Osteoblast (primary cell): ENCODE measurements at regions not wholly inside any gene's neighbourhood (a gene's known extent, or its start where the extent isn't known, plus 50 kb on each side); places are given as distances from the start of the nearest gene placed in this dataset.

Source experiments
- DNase-seq: peaks from one replicate; pipeline ENCODE4 v3.0.0; 2011; ENCODE audit warnings: low spot score, mixed read lengths; ENCODE audit not compliant: insufficient read length; ENCODE audit errors: missing footprints
- H2AFZ ChIP-seq: 2 replicates; pipeline ENCODE4 v1.6.0; 2011; ENCODE audit warnings: mild to moderate bottlenecking, low read length
- H3K27ac ChIP-seq: 2 replicates; pipeline ENCODE4 v1.5.1; 2011; ENCODE audit warnings: mild to moderate bottlenecking, low read depth, low read length, moderate library complexity
- H3K27me3 ChIP-seq: 2 replicates; pipeline ENCODE4 v1.6.0; 2012; ENCODE audit warnings: mild to moderate bottlenecking, control low read depth, inconsistent platforms, low read length, moderate library complexity; ENCODE audit not compliant: insufficient read depth
- H3K36me3 ChIP-seq: 2 replicates; pipeline ENCODE4 v1.5.1; 2011; ENCODE audit warnings: mild to moderate bottlenecking, low read length, control low read depth, moderate library complexity; ENCODE audit not compliant: insufficient read depth
- H3K4me1 ChIP-seq: 2 replicates; pipeline ENCODE4 v1.5.1; 2011; ENCODE audit warnings: mild to moderate bottlenecking, low read length, control low read depth, moderate library complexity; ENCODE audit not compliant: insufficient read depth
- H3K4me2 ChIP-seq: 2 replicates; pipeline ENCODE4 v1.6.0; 2011; ENCODE audit warnings: mild to moderate bottlenecking, low read length; ENCODE audit not compliant: insufficient read depth
- H3K4me3 ChIP-seq: fragments of 200-600 bp; sonication (generic); 3 replicates; pipeline ENCODE4 v1.5.1; 2012; ENCODE audit warnings: mild to moderate bottlenecking, low read length, inconsistent platforms; ENCODE audit not compliant: insufficient read depth
- H3K79me2 ChIP-seq: 2 replicates; pipeline ENCODE4 v1.6.0; 2012; ENCODE audit warnings: mild to moderate bottlenecking, low read length, control low read depth, inconsistent platforms; ENCODE audit not compliant: insufficient read depth
- H3K9me3 ChIP-seq: 2 replicates; pipeline ENCODE4 v1.5.1; 2011; ENCODE audit warnings: low read depth, low read length, control low read depth
- H4K20me1 ChIP-seq: 2 replicates; pipeline ENCODE4 v1.6.0; 2012; ENCODE audit warnings: mild to moderate bottlenecking, low read length, control low read depth; ENCODE audit not compliant: insufficient read depth
- CTCF ChIP-seq: IDR thresholded peaks from 2 replicates; pipeline ENCODE4 v1.5.1; 2011; ENCODE audit warnings: mild to moderate bottlenecking, low read depth, low read length, moderate library complexity; ENCODE audit errors: extremely low read depth

DNA sequence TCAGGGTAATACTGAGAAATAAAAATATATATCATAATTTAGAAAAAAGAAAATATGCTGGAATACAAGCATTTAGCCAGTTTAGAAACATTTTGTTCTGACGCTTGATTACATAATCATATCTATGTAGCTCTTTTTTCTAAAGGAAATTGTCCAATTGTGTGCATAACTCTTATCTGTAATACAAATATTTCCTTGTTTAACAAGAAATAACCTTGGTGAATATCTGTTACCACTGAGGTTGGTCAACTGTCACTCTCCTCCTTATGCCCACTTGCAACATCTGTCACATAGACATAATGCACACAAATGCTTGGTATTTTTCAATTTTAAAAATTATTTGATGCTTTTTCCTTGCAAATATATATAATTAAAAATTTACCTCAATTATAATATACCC lies 609.7 kb downstream of the TLL1 start:
- H3K4me1 ChIP-seq: no peaks in the 10 kb centered on the region
- H2AFZ ChIP-seq: no peak overlapping the region
- no peaks in the 10 kb centered on the region for H3K9me3 ChIP-seq
- no peaks in the 10 kb centered on the region for H3K79me2 ChIP-seq
- no peak overlapping the region for H3K4me3 ChIP-seq
- H3K27me3 ChIP-seq: no peaks in the 10 kb centered on the region
- no peaks in the 10 kb centered on the region for H3K36me3 ChIP-seq
- H3K4me2 ChIP-seq: no peak overlapping the region
- TF ChIP-seq CTCF: no peak
- no peaks in the 10 kb centered on the region for H4K20me1 ChIP-seq
- no peak overlapping the region for H3K27ac ChIP-seq
- no peak for DNase-seq

GRCh38 chr4:166491635-166492034 lies 618.6 kb downstream of the TLL1 start:
- H3K4me1 ChIP-seq: no peaks in the 10 kb centered on the region
- H3K9me3 ChIP-seq: no peaks in the 10 kb centered on the region
- H2AFZ ChIP-seq: no peak overlapping the region
- H3K27me3 ChIP-seq: no peaks in the 10 kb centered on the region
- no peak overlapping the region for H3K4me2 ChIP-seq
- DNase-seq: no peak
- no peak overlapping the region for H3K4me3 ChIP-seq
- no peaks in the 10 kb centered on the region for H4K20me1 ChIP-seq
- no peaks in the 10 kb centered on the region for H3K36me3 ChIP-seq
- TF ChIP-seq CTCF: no peak
- no peaks in the 10 kb centered on the region for H3K79me2 ChIP-seq
- H3K27ac ChIP-seq: no peak overlapping the region

DNA sequence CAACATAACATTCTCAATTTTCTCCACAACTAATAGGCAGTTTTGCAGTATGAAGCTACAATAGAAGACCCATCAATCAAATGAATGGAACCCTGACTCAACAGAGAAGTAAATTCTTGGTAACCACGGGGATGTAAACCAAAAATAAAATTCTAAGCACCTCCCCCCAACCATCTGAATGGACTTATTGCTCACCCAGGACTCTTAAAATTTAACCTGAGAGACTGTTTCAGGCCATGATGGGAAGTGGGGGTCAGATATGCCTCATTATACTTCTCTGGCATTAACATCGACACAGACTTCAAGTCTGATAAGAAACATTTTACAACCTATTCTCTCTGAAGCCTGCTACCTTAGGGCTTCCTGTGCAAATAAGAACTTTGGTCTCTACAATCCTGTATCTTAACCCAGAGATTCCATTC lies 620.9 kb downstream of the TLL1 start:
- H3K4me2 ChIP-seq: no peak overlapping the region
- H3K4me1 ChIP-seq: no peaks in the 10 kb centered on the region
- DNase-seq: no peak
- no peak for TF ChIP-seq CTCF
- no peaks in the 10 kb centered on the region for H4K20me1 ChIP-seq
- no peak overlapping the region for H3K27ac ChIP-seq
- no peaks in the 10 kb centered on the region for H3K79me2 ChIP-seq
- H3K9me3 ChIP-seq: no peaks in the 10 kb centered on the region
- no peak overlapping the region for H3K4me3 ChIP-seq
- H3K27me3 ChIP-seq: no peaks in the 10 kb centered on the region
- no peaks in the 10 kb centered on the region for H3K36me3 ChIP-seq
- H2AFZ ChIP-seq: no peak overlapping the region

- Histone ChIP-seq H3K4me3 (no peak overlapping the region), H4K20me1 (no peaks in the 10 kb centered on the region), H2AFZ (no peak overlapping the region), H3K4me2 (no peak overlapping the region), H3K9me3 (no peaks in the 10 kb centered on the region), H3K27me3 (no peaks in the 10 kb centered on the region), H3K36me3 (no peaks in the 10 kb centered on the region), H3K4me1 (no peaks in the 10 kb centered on the region), H3K27ac (no peak overlapping the region), H3K79me2 (no peaks in the 10 kb centered on the region)
- TF ChIP-seq CTCF: no peak
- DNase-seq: no peak
Measured at GRCh38 chr4:166498546-166498945, 625.5 kb downstream of the TLL1 start.
